ENCODE measurements at regions not wholly inside any gene's neighbourhood (a gene's known extent, or its start where the extent isn't known, plus 50 kb on each side); places are given as distances from the start of the nearest gene placed in this dataset.

- TF ChIP-seq CTCF (IDR thresholded peaks at IDR 0.05; ENCODE audit: insufficient read depth, low read length, poor library complexity, severe bottlenecking) = no peak
- no peak for TF ChIP-seq EZH2phosphoT487 (conservative IDR thresholded peaks at IDR 0.05; ENCODE audit: low read length)
- Histone ChIP-seq H3K27me3 (ENCODE audit: low read length) (no peaks in the 10 kb centered on the region), H3K4me3 (ENCODE audit: insufficient read depth, low read length, poor library complexity, severe bottlenecking) (no peak overlapping the region), H3K9me3 (ENCODE audit: insufficient read depth, low read length) (no peaks in the 10 kb centered on the region), H3K79me2 (ENCODE audit: insufficient read depth, low read length) (no peaks in the 10 kb centered on the region), H3K36me3 (ENCODE audit: low read length) (no peaks in the 10 kb centered on the region), H3K27ac (ENCODE audit: low read depth, low read length) (no peak overlapping the region), H3K9me2 (replicated peaks; ENCODE audit: insufficient read depth, low read length) (no peaks in the 10 kb centered on the region), H4K20me1 (ENCODE audit: low read depth, low read length) (no peaks in the 10 kb centered on the region), H3F3A (ENCODE audit: insufficient read depth) (no peaks in the 10 kb centered on the region), H3K4me2 (ENCODE audit: low read depth, low read length, poor library complexity, severe bottlenecking) (no peak overlapping the region), H3K9ac (ENCODE audit: low read length) (no peak overlapping the region), H2AFZ (ENCODE audit: low read depth, low read length, severe bottlenecking) (no peak overlapping the region)
Measured at GRCh38 chr11:16605389-16605893, 133.0 kb upstream of the C11orf58 start.

GRCh38 chr11:16604794-16605388 is 133.6 kb upstream of the C11orf58 start:
- TF ChIP-seq CTCF (IDR thresholded peaks at IDR 0.05; ENCODE audit: insufficient read depth, low read length, poor library complexity, severe bottlenecking) = no peak
- no peak for TF ChIP-seq EZH2phosphoT487 (conservative IDR thresholded peaks at IDR 0.05; ENCODE audit: low read length)
- Histone ChIP-seq H3K27me3 (ENCODE audit: low read length) (no peaks in the 10 kb centered on the region), H3K4me3 (ENCODE audit: insufficient read depth, low read length, poor library complexity, severe bottlenecking) (no peak overlapping the region), H3K9me3 (ENCODE audit: insufficient read depth, low read length) (no peaks in the 10 kb centered on the region), H3F3A (ENCODE audit: insufficient read depth) (no peaks in the 10 kb centered on the region), H2AFZ (ENCODE audit: low read depth, low read length, severe bottlenecking) (no peak overlapping the region), H4K20me1 (ENCODE audit: low read depth, low read length) (no peaks in the 10 kb centered on the region), H3K79me2 (ENCODE audit: insufficient read depth, low read length) (no peaks in the 10 kb centered on the region), H3K9me2 (replicated peaks; ENCODE audit: insufficient read depth, low read length) (no peaks in the 10 kb centered on the region), H3K27ac (ENCODE audit: low read depth, low read length) (no peak overlapping the region), H3K9ac (ENCODE audit: low read length) (no peak overlapping the region), H3K36me3 (ENCODE audit: low read length) (no peaks in the 10 kb centered on the region), H3K4me2 (ENCODE audit: low read depth, low read length, poor library complexity, severe bottlenecking) (no peak overlapping the region)

GRCh38 chr11:16603890-16604793 is 134.3 kb upstream of the C11orf58 start:
- Histone ChIP-seq H3K9ac (ENCODE audit: low read length) (no peak overlapping the region), H3K9me3 (ENCODE audit: insufficient read depth, low read length) (no peaks in the 10 kb centered on the region), H3F3A (ENCODE audit: insufficient read depth) (no peaks in the 10 kb centered on the region), H3K79me2 (ENCODE audit: insufficient read depth, low read length) (no peaks in the 10 kb centered on the region), H3K36me3 (ENCODE audit: low read length) (no peaks in the 10 kb centered on the region), H3K27ac (ENCODE audit: low read depth, low read length) (no peak overlapping the region), H2AFZ (ENCODE audit: low read depth, low read length, severe bottlenecking) (no peak overlapping the region), H4K20me1 (ENCODE audit: low read depth, low read length) (no peaks in the 10 kb centered on the region), H3K4me3 (ENCODE audit: insufficient read depth, low read length, poor library complexity, severe bottlenecking) (no peak overlapping the region), H3K4me2 (ENCODE audit: low read depth, low read length, poor library complexity, severe bottlenecking) (no peak overlapping the region), H3K27me3 (ENCODE audit: low read length) (no peaks in the 10 kb centered on the region), H3K9me2 (replicated peaks; ENCODE audit: insufficient read depth, low read length) (no peaks in the 10 kb centered on the region)
- TF ChIP-seq CTCF (IDR thresholded peaks at IDR 0.05; ENCODE audit: insufficient read depth, low read length, poor library complexity, severe bottlenecking) = no peak
- no peak for TF ChIP-seq EZH2phosphoT487 (conservative IDR thresholded peaks at IDR 0.05; ENCODE audit: low read length)

All from SU-DHL-6 (cell line).